Stimulated activated CD8-positive, alpha-beta memory T cell treated with anti-CD3 and anti-CD28 coated beads, Interleukin-2, amount 100 ng/mL, for 1 hour (primary cell): ENCODE measurements at regions not wholly inside any gene's neighbourhood (a gene's known extent, or its start where the extent isn't known, plus 50 kb on each side); places are given as distances from the start of the nearest gene placed in this dataset.

Experiments
- DNase-seq, 2 donors: peaks; one replicate each; pipeline ENCODE4 v3.0.0-alpha.2; 2020; ENCODE audit warnings: low read depth in 2 of 2

DNA sequence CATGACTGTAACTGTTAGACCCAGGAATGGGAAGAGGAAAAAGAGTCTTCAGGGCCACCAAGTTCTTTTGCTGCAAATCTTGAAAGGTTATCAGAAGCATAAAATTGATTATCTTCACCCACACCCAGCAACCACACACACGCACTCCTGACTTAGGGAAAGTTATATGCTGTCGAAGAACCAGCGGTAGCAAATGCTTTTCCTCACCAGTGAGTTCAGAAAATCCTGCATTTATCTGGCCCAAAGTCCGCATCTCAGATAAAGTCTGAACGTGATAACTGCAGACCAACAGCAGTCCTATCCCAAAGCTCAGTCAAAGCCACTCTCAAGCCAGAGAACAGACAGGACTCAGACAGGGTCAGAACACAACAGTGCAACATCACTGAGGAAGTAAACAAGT lies 115.6 kb downstream of the IRS2 start:
- no peak for DNase-seq

- no peak for DNase-seq
Measured at GRCh38 chr13:109669956-109670355, 116.4 kb downstream of the IRS2 start.

DNA sequence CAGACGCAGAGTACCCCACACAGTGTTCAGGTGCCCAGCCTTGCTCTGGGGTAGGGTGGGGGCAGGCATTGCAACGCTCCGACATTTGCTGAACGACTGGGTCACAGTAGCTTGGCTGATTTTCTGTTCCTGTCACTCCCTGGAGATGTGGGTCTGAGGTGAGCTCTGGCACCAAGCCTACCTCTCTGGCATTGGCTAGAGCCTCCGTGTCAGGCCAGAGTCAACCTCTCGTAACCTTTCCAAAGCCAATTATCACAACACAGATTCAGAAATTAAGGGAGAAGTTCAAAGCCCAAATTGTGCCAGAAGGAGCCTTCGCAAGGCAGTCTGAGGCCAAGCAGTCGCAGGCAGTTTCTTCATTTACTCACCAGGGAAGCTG lies 117.2 kb downstream of the IRS2 start:
- DNase-seq: no peak

DNA sequence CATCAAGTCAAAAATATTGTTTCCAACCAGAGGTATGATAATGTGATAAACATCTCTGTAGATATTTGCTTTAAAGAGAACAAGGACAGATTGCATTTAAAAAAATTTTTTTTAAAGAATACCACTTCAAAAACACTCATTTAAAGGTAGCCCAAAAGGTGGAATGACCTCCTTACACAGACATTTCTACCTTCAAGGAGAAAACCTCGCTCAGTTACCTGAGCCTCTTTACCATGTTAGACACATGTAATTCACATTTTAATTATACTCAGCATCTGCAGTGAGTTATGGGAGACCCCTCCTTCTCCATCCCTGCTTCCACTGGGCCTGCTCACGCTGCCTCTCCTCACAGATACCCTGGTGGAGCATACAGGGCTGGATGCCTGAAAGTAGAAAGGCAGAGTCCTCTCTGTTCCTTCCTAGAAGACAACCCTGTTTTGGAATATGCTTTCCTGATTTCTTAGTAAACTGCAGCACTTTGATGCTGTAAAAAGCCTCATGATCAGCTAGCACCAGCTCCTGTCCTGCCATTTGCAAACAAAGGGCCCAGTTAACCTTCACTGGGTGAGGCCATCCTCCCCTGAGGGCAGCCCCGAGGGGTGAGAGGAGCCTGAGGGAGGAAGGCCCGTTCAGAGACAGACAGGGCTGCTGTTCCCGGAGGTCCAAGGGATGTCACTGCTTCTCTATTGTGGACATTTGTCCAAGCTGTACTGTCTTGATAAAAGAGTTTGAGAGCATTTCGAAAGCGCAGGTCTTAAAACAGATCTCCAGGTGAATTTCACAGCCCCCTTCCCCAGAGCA lies 117.8 kb downstream of the IRS2 start:
- DNase-seq: no peak

GRCh38 chr13:109667807-109668291 lies 118.5 kb downstream of the IRS2 start:
- no peak for DNase-seq

DNA sequence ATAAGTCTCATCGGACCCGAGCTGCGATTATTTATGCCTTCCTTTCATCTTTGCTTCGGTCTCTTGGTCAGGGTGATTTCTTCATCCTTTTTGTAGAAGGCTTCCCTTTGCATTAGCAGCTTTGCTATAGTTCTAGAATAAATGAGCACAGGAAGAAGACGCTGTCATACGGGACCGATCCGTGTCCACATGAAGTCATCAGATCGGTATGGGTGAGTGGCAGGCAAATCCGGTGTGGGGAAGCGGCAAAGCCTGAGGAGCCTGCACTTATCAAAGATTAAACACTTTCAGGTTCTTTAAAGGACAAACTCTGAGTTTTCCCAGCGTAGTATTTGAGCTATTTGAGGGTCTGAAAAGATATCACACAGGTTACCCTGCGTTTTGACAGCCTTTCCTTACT lies 119.3 kb downstream of the IRS2 start:
- DNase-seq: no peak

DNA sequence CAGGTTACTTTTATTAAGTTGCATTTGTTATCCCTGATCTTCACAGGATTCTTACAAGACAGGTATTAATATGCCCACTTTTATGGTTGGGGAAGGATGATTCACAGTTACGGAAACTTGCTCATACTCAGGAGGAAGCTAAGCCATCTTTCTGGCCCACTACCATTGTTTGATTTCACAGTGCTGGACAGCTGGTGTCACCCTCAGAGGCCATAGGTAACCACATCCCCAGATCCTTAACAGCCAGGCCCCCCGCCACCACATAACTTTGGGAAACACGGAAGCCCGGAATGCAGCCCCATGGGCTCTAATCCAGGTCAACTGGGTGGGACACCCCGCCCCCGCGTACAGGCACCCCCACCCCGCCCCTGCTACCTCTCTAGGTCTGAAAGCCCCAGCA lies 119.7 kb downstream of the IRS2 start:
- no peak for DNase-seq

DNA sequence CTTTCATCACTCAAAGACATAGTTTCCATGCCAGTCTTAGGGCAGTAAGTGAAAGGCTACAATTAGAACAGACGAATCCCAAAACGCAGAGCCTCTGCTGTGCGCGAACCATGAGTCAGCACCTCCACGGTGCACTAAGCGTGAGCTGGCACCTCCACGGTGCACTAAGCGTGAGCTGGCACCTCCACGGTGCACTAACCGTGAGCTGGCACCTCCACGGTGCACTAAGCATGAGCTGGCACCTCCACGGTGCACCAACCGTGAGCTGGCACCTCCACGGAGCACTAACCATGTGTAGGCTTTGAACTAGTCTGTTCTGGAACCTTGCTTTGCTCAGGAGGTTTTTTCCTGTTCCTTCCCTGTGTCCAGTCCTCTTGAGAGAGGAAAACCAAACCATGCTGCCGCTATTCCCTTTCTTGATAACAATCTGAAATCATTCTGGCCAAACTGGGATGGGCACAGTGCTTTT lies 120.6 kb downstream of the IRS2 start:
- DNase-seq: no peak

DNA sequence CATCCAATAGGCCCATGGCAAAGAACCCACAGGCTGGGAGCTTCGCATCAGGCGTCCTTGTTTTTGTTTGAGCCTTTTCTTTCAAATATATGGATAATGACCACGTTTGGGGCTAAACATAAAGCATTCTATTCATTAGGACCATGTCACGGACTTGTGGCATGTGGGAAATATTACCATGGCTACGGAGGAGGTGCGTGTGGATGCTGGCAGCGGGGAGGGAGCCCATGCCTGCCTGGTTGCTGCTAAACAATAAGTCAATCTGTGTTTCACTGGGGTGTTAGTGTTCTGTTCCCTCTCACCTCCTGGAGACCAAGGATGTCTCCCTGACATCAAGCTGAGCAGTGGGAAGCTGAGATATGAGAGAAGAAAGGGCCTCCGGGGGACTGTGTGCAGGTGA lies 121.1 kb downstream of the IRS2 start:
- no peak for DNase-seq

GRCh38 chr13:109657395-109657794 lies 129.0 kb downstream of the IRS2 start:
- DNase-seq: no peak

- no peak for DNase-seq
Measured at GRCh38 chr13:109656206-109656605, 130.2 kb downstream of the IRS2 start.

GRCh38 chr13:109655611-109656010 lies 130.8 kb downstream of the IRS2 start:
- no peak for DNase-seq

- DNase-seq: no peak
Measured at GRCh38 chr13:109655206-109655600, 131.2 kb downstream of the IRS2 start.

- DNase-seq: no peak
Measured at GRCh38 chr13:109654341-109655205, 131.8 kb downstream of the IRS2 start.

DNA sequence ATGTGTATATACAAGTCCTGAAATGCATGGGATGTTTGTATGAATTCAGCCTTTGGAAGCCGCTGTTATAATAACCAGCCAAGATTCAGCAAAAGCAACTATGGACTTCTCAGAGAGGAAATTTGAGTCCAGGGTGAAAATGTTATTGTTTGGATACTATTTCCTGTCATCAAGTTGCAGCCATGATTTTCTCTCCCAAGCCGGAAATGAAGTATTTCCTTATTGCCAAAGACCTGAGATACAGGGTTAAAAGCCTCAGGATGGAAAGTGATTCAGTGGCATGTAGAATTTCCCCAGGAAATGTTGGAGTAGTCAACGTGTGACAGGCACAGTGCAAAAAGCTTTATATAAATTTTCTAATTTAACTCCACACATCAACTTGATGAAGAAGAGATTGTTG lies 133.9 kb downstream of the IRS2 start:
- no peak for DNase-seq

- no peak for DNase-seq
Measured at GRCh38 chr13:109651854-109652253, 134.5 kb downstream of the IRS2 start.

- DNase-seq: no peak
Measured at GRCh38 chr13:109651311-109651710, 135.1 kb downstream of the IRS2 start.

- DNase-seq: no peak
Measured at GRCh38 chr13:109650861-109651260, 135.5 kb downstream of the IRS2 start.

DNA sequence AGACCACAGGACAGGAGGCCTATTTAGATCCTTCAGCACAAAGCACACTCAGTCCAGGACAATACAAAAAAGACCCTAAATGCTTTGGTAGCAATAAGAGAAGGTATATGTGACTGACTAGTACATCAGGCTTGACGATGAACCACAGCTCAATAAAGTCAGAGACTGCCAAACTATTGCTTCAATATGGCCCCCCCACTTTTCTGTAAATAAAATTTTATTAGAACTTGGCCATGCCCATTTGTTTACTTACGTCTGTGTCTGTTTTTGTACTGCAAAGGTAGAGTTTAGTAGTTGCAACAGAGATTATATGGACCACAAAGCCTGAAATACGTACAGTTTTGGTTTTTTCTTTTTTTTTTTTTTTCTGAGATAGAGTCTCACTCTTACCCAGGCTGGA lies 136.7 kb downstream of the IRS2 start:
- DNase-seq: no peak

DNA sequence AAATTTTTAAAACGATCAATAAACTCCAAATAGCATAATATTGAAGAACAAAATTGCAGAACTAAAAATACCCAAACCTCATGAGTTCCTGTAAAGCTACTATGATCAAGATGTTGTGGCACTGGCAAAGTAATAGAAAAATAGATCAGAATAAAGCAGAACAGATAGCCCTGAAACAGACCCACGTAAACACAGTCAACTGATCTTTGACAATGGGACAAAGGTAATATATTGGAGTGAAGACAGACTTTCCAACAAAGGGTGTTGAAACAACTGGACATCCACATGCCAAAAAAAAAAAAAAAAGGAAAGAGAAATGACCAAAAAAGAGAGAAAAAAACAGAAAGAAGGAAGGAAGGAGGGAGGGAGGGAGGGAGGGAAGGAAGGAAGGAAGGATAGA lies 138.7 kb downstream of the IRS2 start:
- DNase-seq: no peak

- no peak for DNase-seq
Measured at GRCh38 chr13:109647053-109647452, 139.3 kb downstream of the IRS2 start.

GRCh38 chr13:109646423-109646822 lies 140.0 kb downstream of the IRS2 start:
- DNase-seq: no peak

GRCh38 chr13:109645831-109646230 lies 140.6 kb downstream of the IRS2 start:
- no peak for DNase-seq
